Fibroblast of lung (primary cell): ENCODE measurements at regions not wholly inside any gene's neighbourhood (a gene's known extent, or its start where the extent isn't known, plus 50 kb on each side); places are given as distances from the start of the nearest gene placed in this dataset.

ENCODE experiments used
- EZH2 ChIP-seq: IDR thresholded peaks from 2 replicates; pipeline ENCODE4 v1.5.1; 2012; ENCODE audit warnings: low read length, control low read depth, mild to moderate bottlenecking; ENCODE audit errors: missing control alignments
- TF ChIP-seq, protein P1 (sequence below), 2 donors: IDR thresholded peaks in 1 of 2; conservative IDR thresholded peaks in 1 of 2; 1 replicate in 1 of 2; 2 replicates in 1 of 2; pipeline ENCODE4 v1.5.1; 2011 to 2012; ENCODE audit warnings: low read length in 2 of 2, control low read depth in 1 of 2, inconsistent platforms in 1 of 2, low read depth in 1 of 2, mild to moderate bottlenecking in 1 of 2

DNA sequence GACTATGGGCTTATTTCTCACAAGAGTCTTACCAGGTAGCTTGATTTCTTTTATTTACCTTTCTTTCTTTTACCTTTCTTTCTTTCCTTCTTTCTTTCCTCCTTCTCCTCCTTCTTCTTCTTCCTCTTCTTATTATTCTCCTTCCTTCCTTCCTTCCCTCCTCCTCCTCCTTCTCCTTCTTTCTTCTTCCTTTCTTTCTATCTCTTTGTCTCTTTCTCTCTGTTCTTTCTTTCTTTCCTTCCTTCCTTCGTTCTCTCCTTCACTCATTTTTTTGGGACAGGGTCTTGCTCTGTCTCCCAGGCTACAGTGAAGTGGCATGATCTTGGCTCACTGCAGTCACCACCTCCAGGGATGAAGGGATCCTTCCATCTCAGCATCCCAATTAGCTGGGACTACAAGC, 363.6 kb upstream of the MAF start:
- TF ChIP-seq, protein P1, sequence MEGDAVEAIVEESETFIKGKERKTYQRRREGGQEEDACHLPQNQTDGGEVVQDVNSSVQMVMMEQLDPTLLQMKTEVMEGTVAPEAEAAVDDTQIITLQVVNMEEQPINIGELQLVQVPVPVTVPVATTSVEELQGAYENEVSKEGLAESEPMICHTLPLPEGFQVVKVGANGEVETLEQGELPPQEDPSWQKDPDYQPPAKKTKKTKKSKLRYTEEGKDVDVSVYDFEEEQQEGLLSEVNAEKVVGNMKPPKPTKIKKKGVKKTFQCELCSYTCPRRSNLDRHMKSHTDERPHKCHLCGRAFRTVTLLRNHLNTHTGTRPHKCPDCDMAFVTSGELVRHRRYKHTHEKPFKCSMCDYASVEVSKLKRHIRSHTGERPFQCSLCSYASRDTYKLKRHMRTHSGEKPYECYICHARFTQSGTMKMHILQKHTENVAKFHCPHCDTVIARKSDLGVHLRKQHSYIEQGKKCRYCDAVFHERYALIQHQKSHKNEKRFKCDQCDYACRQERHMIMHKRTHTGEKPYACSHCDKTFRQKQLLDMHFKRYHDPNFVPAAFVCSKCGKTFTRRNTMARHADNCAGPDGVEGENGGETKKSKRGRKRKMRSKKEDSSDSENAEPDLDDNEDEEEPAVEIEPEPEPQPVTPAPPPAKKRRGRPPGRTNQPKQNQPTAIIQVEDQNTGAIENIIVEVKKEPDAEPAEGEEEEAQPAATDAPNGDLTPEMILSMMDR (conservative IDR thresholded peaks at IDR 0.05 in 1 of 2, IDR thresholded peaks at IDR 0.05 in 1 of 2; ENCODE audit: low read depth in 1 of 2, low read length in 2 of 2), result no peak
- TF ChIP-seq EZH2, result no peak
